ENCODE measurements at regions not wholly inside any gene's neighbourhood (a gene's known extent, or its start where the extent isn't known, plus 50 kb on each side); places are given as distances from the start of the nearest gene placed in this dataset.

DNA sequence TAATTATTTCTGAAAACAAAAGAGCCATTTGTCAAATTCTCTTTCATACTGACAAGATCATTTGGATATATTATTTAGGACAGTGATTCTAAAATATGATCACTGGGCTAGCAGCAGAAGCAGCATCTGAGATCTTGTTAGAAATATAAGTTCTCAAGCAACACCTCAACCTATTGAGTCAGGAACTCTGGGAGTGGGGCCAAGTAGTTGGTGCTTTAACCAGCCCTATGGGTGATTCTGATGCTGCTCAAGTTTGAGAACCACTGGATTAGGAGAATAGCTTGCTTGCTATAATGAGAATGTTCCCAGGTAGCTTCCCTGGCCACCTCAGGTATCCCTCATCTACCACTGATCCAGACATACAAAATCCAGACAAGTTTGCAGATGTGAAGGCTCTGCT is 466.9 kb upstream of the CELF4 start:
- no peaks in the 10 kb centered on the region for H3K9me3 ChIP-seq (ENCODE audit: control insufficient read depth in 4 of 4, low read length in 3 of 4)
- no peak overlapping the region for H3K4me3 ChIP-seq (ENCODE audit: low read depth in 1 of 3, low read length in 3 of 3)
- no peaks in the 10 kb centered on the region for H3K36me3 ChIP-seq (ENCODE audit: control insufficient read depth in 4 of 4, insufficient read depth in 3 of 4, low read depth in 1 of 4, low read length in 3 of 4)
- H3K27ac ChIP-seq (ENCODE audit: low read depth in 1 of 2, low read length in 2 of 2), result no peak overlapping the region
- no peak for DNase-seq (ENCODE audit: low spot score)
- TF ChIP-seq, protein P1, sequence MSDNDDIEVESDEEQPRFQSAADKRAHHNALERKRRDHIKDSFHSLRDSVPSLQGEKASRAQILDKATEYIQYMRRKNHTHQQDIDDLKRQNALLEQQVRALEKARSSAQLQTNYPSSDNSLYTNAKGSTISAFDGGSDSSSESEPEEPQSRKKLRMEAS (IDR thresholded peaks at IDR 0.05), result no peak
- TF ChIP-seq NR2F2 (IDR thresholded peaks at IDR 0.05), result no peak
- no peak for TF ChIP-seq HNF4A (conservative IDR thresholded peaks at IDR 0.05)
- TF ChIP-seq, protein P2, sequence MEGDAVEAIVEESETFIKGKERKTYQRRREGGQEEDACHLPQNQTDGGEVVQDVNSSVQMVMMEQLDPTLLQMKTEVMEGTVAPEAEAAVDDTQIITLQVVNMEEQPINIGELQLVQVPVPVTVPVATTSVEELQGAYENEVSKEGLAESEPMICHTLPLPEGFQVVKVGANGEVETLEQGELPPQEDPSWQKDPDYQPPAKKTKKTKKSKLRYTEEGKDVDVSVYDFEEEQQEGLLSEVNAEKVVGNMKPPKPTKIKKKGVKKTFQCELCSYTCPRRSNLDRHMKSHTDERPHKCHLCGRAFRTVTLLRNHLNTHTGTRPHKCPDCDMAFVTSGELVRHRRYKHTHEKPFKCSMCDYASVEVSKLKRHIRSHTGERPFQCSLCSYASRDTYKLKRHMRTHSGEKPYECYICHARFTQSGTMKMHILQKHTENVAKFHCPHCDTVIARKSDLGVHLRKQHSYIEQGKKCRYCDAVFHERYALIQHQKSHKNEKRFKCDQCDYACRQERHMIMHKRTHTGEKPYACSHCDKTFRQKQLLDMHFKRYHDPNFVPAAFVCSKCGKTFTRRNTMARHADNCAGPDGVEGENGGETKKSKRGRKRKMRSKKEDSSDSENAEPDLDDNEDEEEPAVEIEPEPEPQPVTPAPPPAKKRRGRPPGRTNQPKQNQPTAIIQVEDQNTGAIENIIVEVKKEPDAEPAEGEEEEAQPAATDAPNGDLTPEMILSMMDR (IDR thresholded peaks at IDR 0.05; ENCODE audit: low read depth, low read length, missing input control), result no peak
- TF ChIP-seq FOXA1 (IDR thresholded peaks at IDR 0.05), result no peak
- no peak for TF ChIP-seq RAD21 (IDR thresholded peaks at IDR 0.05)
- TF ChIP-seq GABPA (IDR thresholded peaks at IDR 0.05 in 1 of 2, conservative IDR thresholded peaks at IDR 0.05 in 1 of 2), result no peak
- no peak for TF ChIP-seq EGR1 (IDR thresholded peaks at IDR 0.05; ENCODE audit: low read depth in 2 of 2)
- no peak overlapping the region for H3K9ac ChIP-seq (ENCODE audit: low read depth in 1 of 2, low read length in 2 of 2)
- H3K27me3 ChIP-seq (ENCODE audit: control insufficient read depth in 4 of 4, insufficient read depth in 4 of 4, low read length in 3 of 4), result no peaks in the 10 kb centered on the region
- no peaks in the 10 kb centered on the region for H3K4me1 ChIP-seq (ENCODE audit: control insufficient read depth in 4 of 4, insufficient read depth in 4 of 4, low read length in 3 of 4)

DNA sequence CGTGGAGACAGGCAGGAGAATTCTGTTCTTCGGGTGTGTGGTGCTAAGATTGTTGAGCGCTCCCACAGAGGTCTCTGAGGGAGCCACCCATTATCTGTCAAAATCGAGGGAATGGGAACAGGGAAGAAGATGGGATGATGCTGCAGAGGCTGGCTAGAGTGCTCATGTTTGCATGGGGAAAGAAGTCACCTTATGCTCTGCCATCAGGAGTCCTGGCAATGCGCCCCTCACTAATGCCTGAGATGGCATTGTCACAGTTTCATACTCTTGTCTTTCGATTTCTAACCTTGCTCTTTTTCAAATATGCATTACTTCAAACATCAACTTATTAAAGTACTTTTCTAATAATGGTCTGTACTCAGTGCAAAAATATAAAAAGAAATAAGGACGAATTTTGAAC is 463.3 kb upstream of the CELF4 start:
- Histone ChIP-seq H3K9me3 (ENCODE audit: control insufficient read depth in 4 of 4, low read length in 3 of 4) (no peaks in the 10 kb centered on the region), H3K27ac (ENCODE audit: low read depth in 1 of 2, low read length in 2 of 2) (no peak overlapping the region), H3K4me1 (ENCODE audit: control insufficient read depth in 4 of 4, insufficient read depth in 4 of 4, low read length in 3 of 4) (no peaks in the 10 kb centered on the region), H3K36me3 (ENCODE audit: control insufficient read depth in 4 of 4, insufficient read depth in 3 of 4, low read depth in 1 of 4, low read length in 3 of 4) (no peaks in the 10 kb centered on the region), H3K27me3 (ENCODE audit: control insufficient read depth in 4 of 4, insufficient read depth in 4 of 4, low read length in 3 of 4) (no peaks in the 10 kb centered on the region), H3K4me3 (ENCODE audit: low read depth in 1 of 3, low read length in 3 of 3) (no peak overlapping the region), H3K9ac (ENCODE audit: low read depth in 1 of 2, low read length in 2 of 2) (no peak overlapping the region)
- 72% methylated on average over 7 of the region's 7 CpGs for WGBS
- DNase-seq (ENCODE audit: low spot score), result no peak
- no peak for TF ChIP-seq FOXA1 (IDR thresholded peaks at IDR 0.05)
- TF ChIP-seq EGR1 (IDR thresholded peaks at IDR 0.05; ENCODE audit: low read depth in 2 of 2), result no peak
- TF ChIP-seq NR2F2 (IDR thresholded peaks at IDR 0.05), result no peak
- no peak for TF ChIP-seq FOXA2 (IDR thresholded peaks at IDR 0.05)
- no peak for TF ChIP-seq SP1 (IDR thresholded peaks at IDR 0.05)
- TF ChIP-seq HNF4G (IDR thresholded peaks at IDR 0.05), result no peak
- no peak for TF ChIP-seq HNF4A (conservative IDR thresholded peaks at IDR 0.05)
- TF ChIP-seq, protein P2 (IDR thresholded peaks at IDR 0.05; ENCODE audit: low read depth, low read length, missing input control), result no peak
- TF ChIP-seq, protein P3, sequence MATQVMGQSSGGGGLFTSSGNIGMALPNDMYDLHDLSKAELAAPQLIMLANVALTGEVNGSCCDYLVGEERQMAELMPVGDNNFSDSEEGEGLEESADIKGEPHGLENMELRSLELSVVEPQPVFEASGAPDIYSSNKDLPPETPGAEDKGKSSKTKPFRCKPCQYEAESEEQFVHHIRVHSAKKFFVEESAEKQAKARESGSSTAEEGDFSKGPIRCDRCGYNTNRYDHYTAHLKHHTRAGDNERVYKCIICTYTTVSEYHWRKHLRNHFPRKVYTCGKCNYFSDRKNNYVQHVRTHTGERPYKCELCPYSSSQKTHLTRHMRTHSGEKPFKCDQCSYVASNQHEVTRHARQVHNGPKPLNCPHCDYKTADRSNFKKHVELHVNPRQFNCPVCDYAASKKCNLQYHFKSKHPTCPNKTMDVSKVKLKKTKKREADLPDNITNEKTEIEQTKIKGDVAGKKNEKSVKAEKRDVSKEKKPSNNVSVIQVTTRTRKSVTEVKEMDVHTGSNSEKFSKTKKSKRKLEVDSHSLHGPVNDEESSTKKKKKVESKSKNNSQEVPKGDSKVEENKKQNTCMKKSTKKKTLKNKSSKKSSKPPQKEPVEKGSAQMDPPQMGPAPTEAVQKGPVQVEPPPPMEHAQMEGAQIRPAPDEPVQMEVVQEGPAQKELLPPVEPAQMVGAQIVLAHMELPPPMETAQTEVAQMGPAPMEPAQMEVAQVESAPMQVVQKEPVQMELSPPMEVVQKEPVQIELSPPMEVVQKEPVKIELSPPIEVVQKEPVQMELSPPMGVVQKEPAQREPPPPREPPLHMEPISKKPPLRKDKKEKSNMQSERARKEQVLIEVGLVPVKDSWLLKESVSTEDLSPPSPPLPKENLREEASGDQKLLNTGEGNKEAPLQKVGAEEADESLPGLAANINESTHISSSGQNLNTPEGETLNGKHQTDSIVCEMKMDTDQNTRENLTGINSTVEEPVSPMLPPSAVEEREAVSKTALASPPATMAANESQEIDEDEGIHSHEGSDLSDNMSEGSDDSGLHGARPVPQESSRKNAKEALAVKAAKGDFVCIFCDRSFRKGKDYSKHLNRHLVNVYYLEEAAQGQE (IDR thresholded peaks at IDR 0.05), result no peak

Data from liver (tissue), 8 donors.